Astrocyte (in vitro differentiated cells and primary cell): ENCODE measurements at regions not wholly inside any gene's neighbourhood (a gene's known extent, or its start where the extent isn't known, plus 50 kb on each side); places are given as distances from the start of the nearest gene placed in this dataset.

Experiments used
- DNase-seq: peaks from one replicate; pipeline ENCODE4 v3.0.0-alpha.2; 2010; ENCODE audit warnings: low read depth
- FAIRE-seq: peaks from 2 replicates; lab custom pipeline; 2011; peaks lifted over from hg19 to GRCh38; lab: Jason Lieb, UNC
- H2AFZ ChIP-seq: 2 replicates; pipeline ENCODE4 v1.6.0; 2012; ENCODE audit warnings: low read depth, low read length, inconsistent platforms
- H3K27ac ChIP-seq: 2 replicates; pipeline ENCODE4 v1.5.1; 2011; ENCODE audit warnings: low read depth, low read length, inconsistent platforms
- H3K27me3 ChIP-seq: 2 replicates; pipeline ENCODE4 v1.6.0; 2011; ENCODE audit warnings: low read length, inconsistent platforms; ENCODE audit not compliant: insufficient read depth
- H3K36me3 ChIP-seq: 2 replicates; pipeline ENCODE4 v1.5.1; 2011; ENCODE audit warnings: low read length, inconsistent platforms; ENCODE audit not compliant: insufficient read depth
- H3K4me1 ChIP-seq: 2 replicates; pipeline ENCODE4 v1.5.1; 2011; ENCODE audit warnings: low read length, inconsistent platforms; ENCODE audit not compliant: insufficient read depth
- H3K4me2 ChIP-seq: 2 replicates; pipeline ENCODE4 v1.6.0; 2012; ENCODE audit warnings: low read length, inconsistent platforms
- H3K4me3 ChIP-seq: 2 replicates; pipeline ENCODE4 v1.5.1; 2011; ENCODE audit warnings: low read depth, mild to moderate bottlenecking, low read length, inconsistent platforms; ENCODE audit not compliant: insufficient read depth
- H3K79me2 ChIP-seq: 2 replicates; pipeline ENCODE4 v1.6.0; 2012; ENCODE audit warnings: mild to moderate bottlenecking, low read length, inconsistent platforms; ENCODE audit not compliant: insufficient read depth
- H3K9ac ChIP-seq: 2 replicates; pipeline ENCODE4 v1.6.0; 2012; ENCODE audit warnings: mild to moderate bottlenecking, low read length, inconsistent platforms
- H3K9me3 ChIP-seq: 2 replicates; pipeline ENCODE4 v1.5.1; 2012; ENCODE audit warnings: low read depth, mild to moderate bottlenecking, low read length, inconsistent platforms; ENCODE audit not compliant: insufficient read depth
- H4K20me1 ChIP-seq: 2 replicates; pipeline ENCODE4 v1.6.0; 2012; ENCODE audit warnings: low read length, inconsistent platforms; ENCODE audit not compliant: insufficient read depth
- H3K27ac Mint-ChIP-seq: one replicate; pipeline ENCODE4 v1.8.0; 2021; ENCODE audit warnings: mild to moderate bottlenecking, mixed read lengths; ENCODE audit not compliant: unreplicated experiment
- H3K27me3 Mint-ChIP-seq: one replicate; pipeline ENCODE4 v1.8.0; 2021; ENCODE audit warnings: low read depth, mixed read lengths; ENCODE audit not compliant: unreplicated experiment
- H3K36me3 Mint-ChIP-seq: one replicate; pipeline ENCODE4 v1.8.0; 2021; ENCODE audit warnings: low read depth, mixed read lengths; ENCODE audit not compliant: unreplicated experiment
- H3K4me1 Mint-ChIP-seq: one replicate; pipeline ENCODE4 v1.8.0; 2021; ENCODE audit warnings: low read depth, mixed read lengths; ENCODE audit not compliant: unreplicated experiment
- H3K4me3 Mint-ChIP-seq: one replicate; pipeline ENCODE4 v1.8.0; 2021; ENCODE audit warnings: mild to moderate bottlenecking, moderate library complexity, mixed read lengths; ENCODE audit not compliant: unreplicated experiment
- H3K9me3 Mint-ChIP-seq: one replicate; pipeline ENCODE4 v1.8.0; 2021; ENCODE audit warnings: mild to moderate bottlenecking, mixed read lengths; ENCODE audit not compliant: unreplicated experiment
- EZH2 ChIP-seq: IDR thresholded peaks from 2 replicates; pipeline ENCODE4 v1.6.1; 2012; ENCODE audit warnings: mild to moderate bottlenecking, low read length, inconsistent platforms; ENCODE audit not compliant: insufficient read depth
- TF ChIP-seq, protein P1 (sequence below): IDR thresholded peaks from 2 replicates; pipeline ENCODE4 v1.5.1; 2011; ENCODE audit warnings: low read depth, mild to moderate bottlenecking, inconsistent platforms, low read length, moderate library complexity; ENCODE audit not compliant: insufficient read depth

DNA sequence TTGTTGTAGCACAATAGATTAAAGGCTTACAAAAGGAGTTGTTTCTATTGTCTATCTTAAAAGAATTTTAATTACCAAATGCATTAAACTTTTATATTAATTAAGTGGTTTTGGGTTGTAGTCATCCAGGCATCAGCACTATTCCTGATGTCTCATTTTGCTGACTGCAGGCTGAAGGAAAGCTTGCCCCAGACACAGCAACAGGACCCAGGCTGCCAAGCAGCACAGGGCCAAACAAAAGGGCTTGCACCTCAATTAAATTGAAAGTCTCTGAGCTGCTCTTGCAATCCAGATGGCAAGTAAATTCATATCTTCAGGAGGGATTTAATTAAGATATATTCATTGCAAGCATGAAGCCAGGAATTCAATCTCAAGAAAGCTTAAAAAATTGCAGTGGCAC lies 80.7 kb upstream of the CHODL start:
- no peaks in the 10 kb centered on the region for H4K20me1 ChIP-seq
- H2AFZ ChIP-seq = no peak overlapping the region
- FAIRE-seq (no peak), DNase-seq (no peak)
- no peak overlapping the region for H3K27ac ChIP-seq
- no peaks in the 10 kb centered on the region for H3K36me3 Mint-ChIP-seq
- peaks cover 2% of the 10 kb centered on the region for H3K9me3 ChIP-seq
- TF ChIP-seq EZH2 = no peak
- TF ChIP-seq, protein P1, sequence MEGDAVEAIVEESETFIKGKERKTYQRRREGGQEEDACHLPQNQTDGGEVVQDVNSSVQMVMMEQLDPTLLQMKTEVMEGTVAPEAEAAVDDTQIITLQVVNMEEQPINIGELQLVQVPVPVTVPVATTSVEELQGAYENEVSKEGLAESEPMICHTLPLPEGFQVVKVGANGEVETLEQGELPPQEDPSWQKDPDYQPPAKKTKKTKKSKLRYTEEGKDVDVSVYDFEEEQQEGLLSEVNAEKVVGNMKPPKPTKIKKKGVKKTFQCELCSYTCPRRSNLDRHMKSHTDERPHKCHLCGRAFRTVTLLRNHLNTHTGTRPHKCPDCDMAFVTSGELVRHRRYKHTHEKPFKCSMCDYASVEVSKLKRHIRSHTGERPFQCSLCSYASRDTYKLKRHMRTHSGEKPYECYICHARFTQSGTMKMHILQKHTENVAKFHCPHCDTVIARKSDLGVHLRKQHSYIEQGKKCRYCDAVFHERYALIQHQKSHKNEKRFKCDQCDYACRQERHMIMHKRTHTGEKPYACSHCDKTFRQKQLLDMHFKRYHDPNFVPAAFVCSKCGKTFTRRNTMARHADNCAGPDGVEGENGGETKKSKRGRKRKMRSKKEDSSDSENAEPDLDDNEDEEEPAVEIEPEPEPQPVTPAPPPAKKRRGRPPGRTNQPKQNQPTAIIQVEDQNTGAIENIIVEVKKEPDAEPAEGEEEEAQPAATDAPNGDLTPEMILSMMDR = no peak
- H3K9me3 Mint-ChIP-seq = no peaks in the 10 kb centered on the region
- H3K27ac Mint-ChIP-seq = no peak overlapping the region
- no peak overlapping the region for H3K4me3 Mint-ChIP-seq
- H3K4me1 ChIP-seq = no peaks in the 10 kb centered on the region
- H3K4me3 ChIP-seq = no peak overlapping the region
- H3K4me2 ChIP-seq = no peak overlapping the region
- H3K4me1 Mint-ChIP-seq = no peaks in the 10 kb centered on the region
- H3K36me3 ChIP-seq = no peaks in the 10 kb centered on the region
- H3K79me2 ChIP-seq = no peaks in the 10 kb centered on the region
- H3K27me3 Mint-ChIP-seq = no peaks in the 10 kb centered on the region
- H3K27me3 ChIP-seq = no peaks in the 10 kb centered on the region
- H3K9ac ChIP-seq = no peak overlapping the region

DNA sequence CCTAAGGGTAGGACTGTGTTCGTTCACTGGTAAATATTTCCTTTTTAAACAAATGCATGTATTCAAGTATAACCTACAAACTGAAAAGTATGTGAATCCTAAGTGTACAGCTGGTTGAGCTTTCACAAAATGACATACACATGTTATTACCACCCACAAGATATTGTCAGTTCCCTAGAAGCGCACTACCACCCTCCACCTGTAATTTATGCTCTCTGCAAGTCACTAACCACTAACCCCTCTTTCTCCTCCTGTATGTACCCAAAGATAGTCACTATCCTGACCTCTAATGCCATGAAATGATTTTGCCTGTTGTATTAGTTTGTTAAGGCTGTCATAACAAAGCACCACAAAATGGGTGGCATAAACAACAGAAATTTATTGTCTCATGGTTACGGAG lies 82.8 kb upstream of the CHODL start:
- H3K27ac Mint-ChIP-seq = no peak overlapping the region
- Histone ChIP-seq H3K4me2 (no peak overlapping the region), H3K27me3 (no peaks in the 10 kb centered on the region), H3K27ac (no peak overlapping the region), H3K36me3 (no peaks in the 10 kb centered on the region), H3K4me1 (no peaks in the 10 kb centered on the region), H4K20me1 (no peaks in the 10 kb centered on the region), H3K79me2 (no peaks in the 10 kb centered on the region), H3K9me3 (peaks cover 2% of the 10 kb centered on the region), H3K4me3 (no peak overlapping the region), H3K9ac (no peak overlapping the region), H2AFZ (no peak overlapping the region)
- H3K4me1 Mint-ChIP-seq = no peaks in the 10 kb centered on the region
- DNase-seq (no peak), FAIRE-seq (no peak)
- no peaks in the 10 kb centered on the region for H3K36me3 Mint-ChIP-seq
- H3K9me3 Mint-ChIP-seq = no peaks in the 10 kb centered on the region
- TF ChIP-seq, protein P1 = no peak
- TF ChIP-seq EZH2 = no peak
- H3K27me3 Mint-ChIP-seq = no peaks in the 10 kb centered on the region
- no peak overlapping the region for H3K4me3 Mint-ChIP-seq

DNA sequence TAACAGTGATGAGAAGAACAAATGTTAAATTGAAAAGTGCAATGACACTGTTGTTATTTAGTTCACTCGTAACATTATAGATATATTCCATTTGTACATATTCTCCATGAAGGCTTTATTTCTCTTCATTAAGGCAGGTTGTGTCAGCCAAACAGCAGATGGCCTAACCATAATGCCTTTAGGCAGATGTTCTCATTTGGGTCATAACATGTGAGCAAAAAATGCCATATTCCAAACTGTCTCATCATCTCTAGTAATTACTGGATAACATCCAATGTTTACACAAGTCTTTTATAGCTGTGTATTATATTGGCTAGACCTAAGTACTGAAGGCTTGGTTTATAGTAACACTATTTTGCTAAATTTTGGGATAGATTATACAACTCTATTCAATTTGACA lies 87.2 kb upstream of the CHODL start:
- Mint-ChIP-seq H3K9me3 (no peaks in the 10 kb centered on the region), H3K27me3 (no peaks in the 10 kb centered on the region), H3K27ac (no peak overlapping the region), H3K4me3 (no peak overlapping the region), H3K4me1 (peaks cover 30% of the 10 kb centered on the region), H3K36me3 (no peaks in the 10 kb centered on the region)
- Histone ChIP-seq H2AFZ (no peak overlapping the region), H3K9me3 (no peaks in the 10 kb centered on the region), H3K4me3 (no peak overlapping the region), H3K27ac (no peak overlapping the region), H4K20me1 (no peaks in the 10 kb centered on the region), H3K4me1 (no peaks in the 10 kb centered on the region), H3K36me3 (no peaks in the 10 kb centered on the region), H3K9ac (no peak overlapping the region), H3K27me3 (no peaks in the 10 kb centered on the region), H3K4me2 (no peak overlapping the region), H3K79me2 (no peaks in the 10 kb centered on the region)
- DNase-seq (no peak), FAIRE-seq (no peak)
- TF ChIP-seq, protein P1 = no peak
